Neuronal stem cell (in vitro differentiated cells): ENCODE measurements at regions not wholly inside any gene's neighbourhood (a gene's known extent, or its start where the extent isn't known, plus 50 kb on each side); places are given as distances from the start of the nearest gene placed in this dataset.

ENCODE experiments used
- DNase-seq: peaks from one replicate; pipeline ENCODE4 v3.0.0-alpha.2; 2013; ENCODE audit warnings: low spot score
- H2AFZ ChIP-seq: one replicate; pipeline ENCODE4 v1.6.1; 2013; ENCODE audit warnings: mild to moderate bottlenecking, low read length, inconsistent platforms
- H2AK5ac ChIP-seq: 2 replicates; pipeline ENCODE4 v1.6.1; 2013; ENCODE audit warnings: low read depth, mild to moderate bottlenecking, inconsistent platforms, low read length, moderate library complexity, mixed read lengths
- H2BK120ac ChIP-seq: 2 replicates; pipeline ENCODE4 v1.6.1; 2013; ENCODE audit warnings: low read depth, mild to moderate bottlenecking, inconsistent platforms, low read length, moderate library complexity, mixed read lengths
- H2BK12ac ChIP-seq: one replicate; pipeline ENCODE4 v1.6.1; 2013; ENCODE audit warnings: low read length, inconsistent platforms
- H2BK15ac ChIP-seq: 2 replicates; pipeline ENCODE4 v1.6.1; 2013; ENCODE audit warnings: mild to moderate bottlenecking, low read length, inconsistent platforms, mixed read lengths
- H2BK5ac ChIP-seq: one replicate; pipeline ENCODE4 v1.6.1; 2013; ENCODE audit warnings: inconsistent platforms, mild to moderate bottlenecking, low read length, moderate library complexity
- H3K14ac ChIP-seq: one replicate; pipeline ENCODE4 v1.6.1; 2013; ENCODE audit warnings: low read length, inconsistent platforms
- H3K18ac ChIP-seq: 2 replicates; pipeline ENCODE4 v1.6.1; 2013; ENCODE audit warnings: low read length, inconsistent platforms
- H3K23ac ChIP-seq: 2 replicates; pipeline ENCODE4 v1.6.1; 2013; ENCODE audit warnings: low read depth, mild to moderate bottlenecking, mixed read lengths, low read length, inconsistent platforms; ENCODE audit not compliant: poor library complexity
- H3K27ac ChIP-seq: replicated peaks from 3 replicates; pipeline ENCODE4 v1.5.1; 2013; ENCODE audit warnings: low read length, inconsistent platforms
- H3K27me3 ChIP-seq, 3 experiments: 2 replicates each; pipeline ENCODE4 v1.6.1; 2013; ENCODE audit warnings: low read length in 3 of 3, mild to moderate bottlenecking in 2 of 3, inconsistent platforms in 1 of 3, low read depth in 1 of 3, mixed read lengths in 1 of 3, moderate library complexity in 1 of 3; ENCODE audit not compliant: control insufficient read depth in 3 of 3, insufficient read depth in 3 of 3
- H3K36me3 ChIP-seq, 2 donors: replicated peaks in 1 of 2; 2 replicates each; pipeline ENCODE4 v1.6.1; 2013; ENCODE audit warnings: low read length in 2 of 2; ENCODE audit not compliant: control insufficient read depth in 2 of 2, insufficient read depth in 2 of 2
- H3K4ac ChIP-seq: 2 replicates; pipeline ENCODE4 v1.6.1; 2013; ENCODE audit warnings: inconsistent platforms, mild to moderate bottlenecking, low read length, moderate library complexity
- H3K4me1 ChIP-seq, 2 donors: 1 replicate in 1 of 2; 2 replicates in 1 of 2; pipeline ENCODE4 v1.6.1; 2013; ENCODE audit warnings: low read length in 2 of 2, low read depth in 1 of 2; ENCODE audit not compliant: control insufficient read depth in 2 of 2, insufficient read depth in 1 of 2
- H3K4me2 ChIP-seq: one replicate; pipeline ENCODE4 v1.6.1; 2013; ENCODE audit warnings: mild to moderate bottlenecking, low read length, inconsistent platforms; ENCODE audit not compliant: insufficient read depth, poor library complexity, severe bottlenecking
- H3K4me3 ChIP-seq, 2 donors: 2 replicates each; pipeline ENCODE4 v1.5.1; 2013; ENCODE audit warnings: low read length in 2 of 2, mild to moderate bottlenecking in 2 of 2, inconsistent platforms in 1 of 2, moderate library complexity in 1 of 2
- H3K79me1 ChIP-seq: one replicate; pipeline ENCODE4 v1.6.1; 2013; ENCODE audit warnings: low read depth, mild to moderate bottlenecking, inconsistent platforms, low read length, moderate library complexity
- H3K9ac ChIP-seq: one replicate; pipeline ENCODE4 v1.6.1; 2013; ENCODE audit warnings: mild to moderate bottlenecking, low read depth, low read length, inconsistent platforms; ENCODE audit not compliant: poor library complexity
- H3K9me3 ChIP-seq, 2 donors: replicated peaks in 1 of 2; 2 replicates each; pipeline versions ENCODE3 to v1.6.1; 2013; ENCODE audit warnings: low read length in 2 of 2, mild to moderate bottlenecking in 2 of 2, inconsistent platforms in 1 of 2, low read depth in 1 of 2, mixed read lengths in 1 of 2, moderate library complexity in 1 of 2; ENCODE audit not compliant: control insufficient read depth in 2 of 2, insufficient read depth in 1 of 2
- H4K8ac ChIP-seq: one replicate; pipeline ENCODE4 v1.6.1; 2013; ENCODE audit warnings: low read depth, mild to moderate bottlenecking, inconsistent platforms, low read length, moderate library complexity
- H4K91ac ChIP-seq: one replicate; pipeline ENCODE4 v1.6.1; 2013; ENCODE audit warnings: low read length, low read depth, mild to moderate bottlenecking, inconsistent platforms; ENCODE audit not compliant: poor library complexity
- WGBS, 2 donors: extraction: QIAGEN DNeasy Blood & Tissue Kit; methylation state at CpG; one replicate each; pipeline ENCODE4 v1.1.7; 2013; ENCODE audit warnings: missing lambda C conversion rate in 2 of 2, mixed read lengths in 1 of 2; ENCODE audit not compliant: insufficient read length in 2 of 2, insufficient replicate concordance in 1 of 2; ENCODE audit errors: extremely low coverage in 2 of 2; 5-methylcytosine and 5-hydroxymethylcytosine counted together

- no peak overlapping the region for H4K8ac ChIP-seq
- H4K91ac ChIP-seq: no peak overlapping the region
- DNase-seq: no peak
Measured at GRCh38 chr10:55803055-55803454, 558.0 kb downstream of the ZWINT start.

GRCh38 chr10:55801353-55801661 is 559.8 kb downstream of the ZWINT start:
- Histone ChIP-seq H2BK120ac (no peak overlapping the region), H3K23ac (no peak overlapping the region), H3K27me3 (no peaks in the 10 kb centered on the region), H4K8ac (no peak overlapping the region), H3K4ac (no peak overlapping the region), H3K18ac (no peak overlapping the region), H3K9me3 (no peaks in the 10 kb centered on the region), H3K27ac (no peak overlapping the region), H2BK15ac (no peak overlapping the region), H3K4me1 (no peaks in the 10 kb centered on the region), H2BK5ac (no peak overlapping the region), H2BK12ac (no peak overlapping the region), H3K4me3 (no peak overlapping the region), H3K36me3 (no peaks in the 10 kb centered on the region), H3K4me2 (no peak overlapping the region), H3K9ac (no peak overlapping the region), H3K14ac (no peak overlapping the region), H2AFZ (no peak overlapping the region), H2AK5ac (no peak overlapping the region), H4K91ac (no peak overlapping the region), H3K79me1 (no peaks in the 10 kb centered on the region)
- WGBS, 2 donors: no CpG with 5 or more reads among the region's 2 CpGs
- no peak for DNase-seq

More at GRCh38 chr10:55803055-55803454, 558.0 kb downstream of the ZWINT start:
- Histone ChIP-seq H2BK5ac (no peak overlapping the region), H3K18ac (no peak overlapping the region), H3K27me3 (no peaks in the 10 kb centered on the region), H3K36me3 (no peaks in the 10 kb centered on the region), H3K27ac (no peak overlapping the region), H3K14ac (no peak overlapping the region), H2BK120ac (no peak overlapping the region), H2AK5ac (no peak overlapping the region), H3K4ac (no peak overlapping the region), H3K4me1 (no peaks in the 10 kb centered on the region), H3K9ac (no peak overlapping the region), H3K23ac (no peak overlapping the region), H2AFZ (no peak overlapping the region), H3K79me1 (no peaks in the 10 kb centered on the region), H2BK12ac (no peak overlapping the region), H3K4me3 (no peak overlapping the region), H2BK15ac (no peak overlapping the region), H3K4me2 (no peak overlapping the region), H3K9me3 (no peaks in the 10 kb centered on the region)

- Histone ChIP-seq H3K4me3 (no peak overlapping the region), H3K18ac (no peak overlapping the region), H3K79me1 (no peaks in the 10 kb centered on the region), H4K91ac (no peak overlapping the region), H2BK15ac (no peak overlapping the region), H3K4me1 (no peaks in the 10 kb centered on the region), H2BK5ac (no peak overlapping the region), H2AFZ (no peak overlapping the region), H3K4ac (no peak overlapping the region), H3K23ac (no peak overlapping the region), H3K14ac (no peak overlapping the region), H2BK120ac (no peak overlapping the region), H3K4me2 (no peak overlapping the region), H2AK5ac (no peak overlapping the region), H3K9ac (no peak overlapping the region), H3K9me3 (no peaks in the 10 kb centered on the region), H2BK12ac (no peak overlapping the region), H3K27ac (no peak overlapping the region), H3K27me3 (no peaks in the 10 kb centered on the region), H4K8ac (no peak overlapping the region), H3K36me3 (no peaks in the 10 kb centered on the region)
- WGBS, 2 donors: no CpG with 5 or more reads among the region's 3 CpGs
- DNase-seq: no peak
Measured at GRCh38 chr10:55800602-55801352, 560.3 kb downstream of the ZWINT start.

- Histone ChIP-seq H3K4me1 (no peaks in the 10 kb centered on the region), H3K18ac (no peak overlapping the region), H3K23ac (no peak overlapping the region), H3K79me1 (no peaks in the 10 kb centered on the region), H3K9ac (no peak overlapping the region), H2AK5ac (no peak overlapping the region), H3K4me3 (no peak overlapping the region), H3K14ac (no peak overlapping the region), H2AFZ (no peak overlapping the region), H3K27me3 (no peaks in the 10 kb centered on the region), H2BK120ac (no peak overlapping the region), H4K8ac (no peak overlapping the region), H2BK12ac (no peak overlapping the region), H3K9me3 (no peaks in the 10 kb centered on the region), H4K91ac (no peak overlapping the region), H2BK15ac (no peak overlapping the region), H2BK5ac (no peak overlapping the region), H3K36me3 (no peaks in the 10 kb centered on the region), H3K27ac (no peak overlapping the region), H3K4me2 (no peak overlapping the region), H3K4ac (no peak overlapping the region)
- DNase-seq: no peak
- no CpG with 5 or more reads among the region's 3 CpGs for WGBS, 2 donors
Measured at GRCh38 chr10:55793024-55793423, 568.0 kb downstream of the ZWINT start.
